Heart right ventricle (tissue), 16 donors: ENCODE measurements at regions not wholly inside any gene's neighbourhood (a gene's known extent, or its start where the extent isn't known, plus 50 kb on each side); places are given as distances from the start of the nearest gene placed in this dataset.
"Not testable (repeated sequence)": the region's sequence is repeated elsewhere in the genome, so short reads cannot be mapped to it uniquely, and the experiment has no call there.

Source experiments
- ATAC-seq, 8 donors: fragments of 200-7000 bp; cut with Tn5 transposase; one replicate each; pipeline ENCODE4 v1.9.1; 2020; ENCODE audit warnings: mild to moderate bottlenecking in 8 of 8, moderate library complexity in 8 of 8, moderate number of reproducible peaks in 1 of 8
- DNase-seq, 2 donors: peaks; one replicate each; pipeline ENCODE4 v3.0.0-alpha.2; 2020
- H3K27ac ChIP-seq, 10 donors: fragments of 200-600 bp; sonication (generic) in 2 of 10; one replicate each; pipeline versions ENCODE4 v1.5.0 to v1.8.0; 2020 to 2022; ENCODE audit warnings: mild to moderate bottlenecking in 3 of 10
- H3K27me3 ChIP-seq, 7 donors: fragments of 200-600 bp; one replicate each; pipeline ENCODE4 v1.8.0; 2021 to 2022; ENCODE audit warnings: mild to moderate bottlenecking in 2 of 7
- H3K36me3 ChIP-seq, 9 donors: fragments of 200-600 bp; sonication (generic) in 1 of 9; one replicate each; pipeline versions ENCODE4 v1.5.0 to v1.8.0; 2020 to 2022; ENCODE audit warnings: mild to moderate bottlenecking in 2 of 9
- H3K4me1 ChIP-seq, 9 donors: fragments of 200-600 bp; sonication (generic) in 1 of 9; one replicate each; pipeline versions ENCODE4 v1.5.0 to v1.8.0; 2020 to 2022; ENCODE audit warnings: mild to moderate bottlenecking in 4 of 9
- H3K4me3 ChIP-seq, 10 donors: fragments of 200-600 bp; sonication (generic) in 2 of 10; one replicate each; pipeline versions ENCODE4 v1.5.0 to v1.8.0; 2020 to 2022; ENCODE audit warnings: mild to moderate bottlenecking in 7 of 10, moderate library complexity in 2 of 10
- H3K9me3 ChIP-seq, 11 donors: fragments of 200-600 bp in 10 of 11; sonication (generic) in 2 of 11; one replicate each; pipeline versions ENCODE4 v1.5.0 to v1.8.0; 2013 to 2022; ENCODE audit warnings: mild to moderate bottlenecking in 2 of 11, control low read depth in 1 of 11, moderate library complexity in 1 of 11
- CTCF ChIP-seq, 9 donors: fragments of 200-600 bp; sonication (generic) in 2 of 9; IDR thresholded peaks; one replicate each; pipeline versions ENCODE4 v1.5.0 to v1.8.0; 2021 to 2022; ENCODE audit warnings: antibody characterized with exemption in 9 of 9, mild to moderate bottlenecking in 5 of 9, moderate library complexity in 1 of 9
- WGBS, 2 donors: extraction: QIAGEN DNeasy Blood & Tissue Kit; methylation state at CpG; one replicate each; pipeline ENCODE4 v1.1.7; 2013; ENCODE audit warnings: inconsistent platforms in 1 of 2; 5-methylcytosine and 5-hydroxymethylcytosine counted together
- intact Hi-C, 10 donors: fragments of 100-400 bp; cut with DNase I; formaldehyde crosslinking; loops; one replicate each; pipeline versions ENCODE4 v1.11.1 to v1.14.2; 2022
- donor health status: Arrhythmogenic right ventricular cardiomyopathy.
- donor health status: ischemic (EF 13 %, LVEDD 7.1; RV severe dilation, severe dysfunction).
- donor health status: healthy with polysubstance abuse.
- donor health status: DM: no; HTN: yes; CAD: no.
- donor health status: DM: no; HTN: no; CAD: no.
- donor health status: ischemic (EF 25% LVEDD 6.9; RV normal size, moderate dysfunction).
- donor health status: ischemic (EF 25% LVEDD 5.7; RV mildly dilated, moderate dysfunction).
- donor health status: healthy.
- donor health status: DM: yes; HTN: yes; CAD: no.
- donor health status: Ischemic cardiomyopathy.
- donor health status: ischemic (EF 35%, LVEDD 5.7; RV mildly dilated, moderate dysfunction).
- donor health status: nonischemic (EF 11% LVEDD 7.7; RV severe dilation, severe dysfunction).
- donor health status: DM: yes; HTN: yes; CAD: no.
- donor health status: PGD.
- donor health status: ischemic (EF 29% LVEDD 5.4; RV normal size, mild dysfunction).
- donor health status: nonischemic (EF 23%, LVEDD 6.1; RV moderate dilation, normal function).

DNA sequence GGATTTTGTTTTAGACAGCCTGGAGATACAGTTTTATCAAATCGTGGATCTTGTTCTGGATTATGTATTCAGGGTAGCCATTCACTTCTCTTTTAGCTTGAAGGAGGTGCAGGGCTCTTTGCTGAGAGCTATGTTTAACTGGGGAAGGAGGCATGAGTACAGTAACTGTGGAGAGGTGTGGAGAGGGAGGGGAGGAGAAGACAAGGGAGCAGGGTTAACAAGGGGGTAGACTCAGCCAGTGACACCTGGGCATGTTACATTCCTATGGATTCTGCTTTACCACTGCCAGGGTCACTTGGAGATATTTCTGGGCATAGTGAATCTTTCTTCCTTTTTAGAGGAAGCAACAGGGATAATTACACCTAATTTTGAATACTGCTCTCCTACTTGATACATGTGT lies 536.0 kb downstream of the TMEM135 start:
- Histone ChIP-seq H3K27ac (no peak overlapping the region), H3K4me1 (no peaks in the 10 kb centered on the region), H3K36me3 (no peaks in the 10 kb centered on the region), H3K9me3 (no peaks in the 10 kb centered on the region), H3K4me3 (no peak overlapping the region), H3K27me3 (no peaks in the 10 kb centered on the region)
- no peak for TF ChIP-seq CTCF (IDR thresholded peaks at IDR 0.05)
- DNase-seq (no peak), ATAC-seq (no peak)
- WGBS, 2 donors = 64 to 65% methylated on average over 1 of the region's 1 CpG
- intact Hi-C loops = no loop called here

- Histone ChIP-seq H3K4me1 (no peaks in the 10 kb centered on the region), H3K4me3 (no peak overlapping the region), H3K27ac (no peak overlapping the region), H3K36me3 (no peaks in the 10 kb centered on the region), H3K9me3 (no peaks in the 10 kb centered on the region), H3K27me3 (no peaks in the 10 kb centered on the region)
- intact Hi-C loops = no loop called here
- no peak for DNase-seq
- no peak for ATAC-seq
- TF ChIP-seq CTCF (IDR thresholded peaks at IDR 0.05) = no peak
Measured at GRCh38 chr11:87572881-87573280, 535.1 kb downstream of the TMEM135 start.

GRCh38 chr11:87560352-87560751 lies 522.6 kb downstream of the TMEM135 start:
- TF ChIP-seq CTCF (IDR thresholded peaks at IDR 0.05) = no peak
- no peak for DNase-seq
- 90 to 98% methylated on average over 1 of the region's 1 CpG for WGBS, 2 donors

GRCh38 chr11:87559852-87560251 lies 522.1 kb downstream of the TMEM135 start:
- 75 to 81% methylated on average over 3 of the region's 3 CpGs for WGBS, 2 donors
- ATAC-seq, H3K4me1 ChIP-seq, DNase-seq, H3K9me3 ChIP-seq, intact Hi-C loops, H3K27ac ChIP-seq, H3K4me3 ChIP-seq, H3K36me3 ChIP-seq, H3K27me3 ChIP-seq: not testable (repeated sequence)

More at GRCh38 chr11:87560352-87560751, 522.6 kb downstream of the TMEM135 start:
- Histone ChIP-seq H3K36me3 (no peaks in the 10 kb centered on the region), H3K9me3 (peaks cover 0 to 4% (median 0%) of the 10 kb centered on the region in 11 donors), H3K4me3 (no peak overlapping the region), H3K27ac (no peak overlapping the region), H3K4me1 (no peaks in the 10 kb centered on the region), H3K27me3 (no peaks in the 10 kb centered on the region)
- ATAC-seq = no peak
- intact Hi-C loops = no loop called here

DNA sequence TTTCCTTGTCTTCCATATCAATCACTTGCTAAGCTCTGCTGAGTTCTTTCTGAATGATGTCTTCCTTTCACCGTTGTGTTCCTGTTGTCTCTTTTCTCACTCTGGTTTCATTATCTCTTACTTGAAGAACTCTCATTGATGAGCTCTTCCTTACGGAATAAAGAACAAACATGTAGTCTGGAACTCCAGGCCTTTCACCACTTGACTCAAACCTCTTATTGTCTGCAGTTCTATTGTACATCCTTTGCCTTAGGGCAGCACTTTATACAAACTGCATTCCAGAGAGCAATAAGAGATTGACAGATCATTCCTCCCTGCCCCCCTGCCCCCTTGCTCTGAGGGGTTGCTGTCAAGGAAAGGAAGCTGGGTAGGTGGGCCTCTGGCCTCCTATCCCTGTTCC lies 517.4 kb downstream of the TMEM135 start:
- WGBS, 2 donors = 67 to 68% methylated on average over 2 of the region's 2 CpGs
- intact Hi-C loops = no loop called here
- H3K27ac ChIP-seq = no peak overlapping the region
- no peak overlapping the region for H3K4me3 ChIP-seq
- ATAC-seq (no peak), DNase-seq (no peak)
- H3K9me3 ChIP-seq = peaks cover 0 to 11% (median 2%) of the 10 kb centered on the region in 11 donors
- H3K4me1 ChIP-seq = no peaks in the 10 kb centered on the region
- no peaks in the 10 kb centered on the region for H3K27me3 ChIP-seq
- H3K36me3 ChIP-seq = no peaks in the 10 kb centered on the region
- no peak for TF ChIP-seq CTCF (IDR thresholded peaks at IDR 0.05)
